ENCODE measurements at regions not wholly inside any gene's neighbourhood (a gene's known extent, or its start where the extent isn't known, plus 50 kb on each side); places are given as distances from the start of the nearest gene placed in this dataset.
A peak's percentile ranks its signal among the peaks of the same experiment; 100 is the strongest.

GRCh38 chr10:131787961-131788360 is 112.8 kb upstream of the PPP2R2D start:
- H3K36me3 Mint-ChIP-seq (ENCODE audit: low read depth): no peaks in the 10 kb centered on the region
- ChIA-PET CTCF (interaction anchor here (0.7 kb wide), 1 partner anchor 486 kb away, joined by 3 read pairs; no protein-coding TSS in a partner anchor), POLR2A (no interaction called here)
- DNase-seq (no peak), ATAC-seq (no peak)
- intact Hi-C loops (cut with micrococcal nuclease): no loop called here
- no peak overlapping the region for H3K27ac Mint-ChIP-seq
- no peaks in the 10 kb centered on the region for H3K4me1 Mint-ChIP-seq (ENCODE audit: low read depth)
- no peaks in the 10 kb centered on the region for H3K9me3 Mint-ChIP-seq
- peaks cover 3% of the 10 kb centered on the region for H3K27me3 Mint-ChIP-seq
- H3K4me3 Mint-ChIP-seq: no peak overlapping the region
- TF ChIP-seq, protein P1, sequence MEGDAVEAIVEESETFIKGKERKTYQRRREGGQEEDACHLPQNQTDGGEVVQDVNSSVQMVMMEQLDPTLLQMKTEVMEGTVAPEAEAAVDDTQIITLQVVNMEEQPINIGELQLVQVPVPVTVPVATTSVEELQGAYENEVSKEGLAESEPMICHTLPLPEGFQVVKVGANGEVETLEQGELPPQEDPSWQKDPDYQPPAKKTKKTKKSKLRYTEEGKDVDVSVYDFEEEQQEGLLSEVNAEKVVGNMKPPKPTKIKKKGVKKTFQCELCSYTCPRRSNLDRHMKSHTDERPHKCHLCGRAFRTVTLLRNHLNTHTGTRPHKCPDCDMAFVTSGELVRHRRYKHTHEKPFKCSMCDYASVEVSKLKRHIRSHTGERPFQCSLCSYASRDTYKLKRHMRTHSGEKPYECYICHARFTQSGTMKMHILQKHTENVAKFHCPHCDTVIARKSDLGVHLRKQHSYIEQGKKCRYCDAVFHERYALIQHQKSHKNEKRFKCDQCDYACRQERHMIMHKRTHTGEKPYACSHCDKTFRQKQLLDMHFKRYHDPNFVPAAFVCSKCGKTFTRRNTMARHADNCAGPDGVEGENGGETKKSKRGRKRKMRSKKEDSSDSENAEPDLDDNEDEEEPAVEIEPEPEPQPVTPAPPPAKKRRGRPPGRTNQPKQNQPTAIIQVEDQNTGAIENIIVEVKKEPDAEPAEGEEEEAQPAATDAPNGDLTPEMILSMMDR (IDR thresholded peaks at IDR 0.05): no peak

GRCh38 chr10:131788386-131788785 is 112.4 kb upstream of the PPP2R2D start:
- Mint-ChIP-seq H3K4me3 (no peak overlapping the region), H3K27ac (no peak overlapping the region), H3K9me3 (no peaks in the 10 kb centered on the region), H3K4me1 (ENCODE audit: low read depth) (no peaks in the 10 kb centered on the region), H3K27me3 (peaks cover 3% of the 10 kb centered on the region), H3K36me3 (ENCODE audit: low read depth) (no peaks in the 10 kb centered on the region)
- POLR2A ChIA-PET: no interaction called here
- CTCF ChIA-PET: no interaction called here
- TF ChIP-seq, protein P1 (IDR thresholded peaks at IDR 0.05): no peak
- DNase-seq: no peak
- no peak for ATAC-seq
- intact Hi-C loops (cut with micrococcal nuclease): no loop called here

- Mint-ChIP-seq H3K27ac (no peak overlapping the region), H3K4me3 (no peak overlapping the region), H3K27me3 (peaks cover 3% of the 10 kb centered on the region), H3K9me3 (no peaks in the 10 kb centered on the region), H3K4me1 (ENCODE audit: low read depth) (no peaks in the 10 kb centered on the region), H3K36me3 (ENCODE audit: low read depth) (no peaks in the 10 kb centered on the region)
- ATAC-seq: no peak
- DNase-seq: no peak
- ChIA-PET POLR2A (no interaction called here), CTCF (no interaction called here)
- TF ChIP-seq, protein P1 (IDR thresholded peaks at IDR 0.05): no peak
- intact Hi-C loops (cut with micrococcal nuclease): no loop called here
Observed at GRCh38 chr10:131789516-131789915, 111.3 kb upstream of the PPP2R2D start.

- peak; percentile 47 for ATAC-seq
- intact Hi-C loops (cut with micrococcal nuclease): no loop called here
- ChIA-PET POLR2A (no interaction called here), CTCF (no interaction called here)
- H3K4me1 Mint-ChIP-seq (ENCODE audit: low read depth): no peaks in the 10 kb centered on the region
- peaks cover 3% of the 10 kb centered on the region for H3K27me3 Mint-ChIP-seq
- DNase-seq: peak; percentile 63
- H3K4me3 Mint-ChIP-seq: no peak overlapping the region
- no peaks in the 10 kb centered on the region for H3K36me3 Mint-ChIP-seq (ENCODE audit: low read depth)
- TF ChIP-seq, protein P1 (IDR thresholded peaks at IDR 0.05): no peak
- H3K9me3 Mint-ChIP-seq: no peaks in the 10 kb centered on the region
- H3K27ac Mint-ChIP-seq: no peak overlapping the region
Observed at GRCh38 chr10:131790021-131790420, 110.8 kb upstream of the PPP2R2D start.

- DNase-seq (no peak), ATAC-seq (no peak)
- H3K27me3 Mint-ChIP-seq: peaks cover 6% of the 10 kb centered on the region
- no peaks in the 10 kb centered on the region for H3K36me3 Mint-ChIP-seq (ENCODE audit: low read depth)
- POLR2A ChIA-PET: interaction anchor here (0.8 kb wide), 1 partner anchor 15 kb away, joined by 3 read pairs; no protein-coding TSS in a partner anchor
- no peak overlapping the region for H3K4me3 Mint-ChIP-seq
- intact Hi-C loops (cut with micrococcal nuclease): no loop called here
- no peak overlapping the region for H3K27ac Mint-ChIP-seq
- no peaks in the 10 kb centered on the region for H3K9me3 Mint-ChIP-seq
- TF ChIP-seq, protein P1 (IDR thresholded peaks at IDR 0.05): no peak
- no peaks in the 10 kb centered on the region for H3K4me1 Mint-ChIP-seq (ENCODE audit: low read depth)
- CTCF ChIA-PET: no interaction called here
Observed at GRCh38 chr10:131792011-131792651, 108.7 kb upstream of the PPP2R2D start.
